Glutamatergic neuron (in vitro differentiated cells): ENCODE measurements at regions not wholly inside any gene's neighbourhood (a gene's known extent, or its start where the extent isn't known, plus 50 kb on each side); places are given as distances from the start of the nearest gene placed in this dataset.

ENCODE experiments used
- DNase-seq: peaks from one replicate; pipeline ENCODE4 v3.0.0; 2022
- H3K27ac Mint-ChIP-seq: one replicate; pipeline ENCODE4 v1.8.0; 2020; ENCODE audit warnings: mild to moderate bottlenecking, mixed read lengths, inconsistent platforms; ENCODE audit not compliant: unreplicated experiment
- H3K27me3 Mint-ChIP-seq: one replicate; pipeline ENCODE4 v1.8.0; 2020; ENCODE audit warnings: mild to moderate bottlenecking, moderate library complexity, mixed read lengths, inconsistent platforms; ENCODE audit not compliant: unreplicated experiment
- H3K36me3 Mint-ChIP-seq: one replicate; pipeline ENCODE4 v1.8.0; 2020; ENCODE audit warnings: mild to moderate bottlenecking, mixed read lengths, inconsistent platforms; ENCODE audit not compliant: unreplicated experiment
- H3K4me1 Mint-ChIP-seq: one replicate; pipeline ENCODE4 v1.8.0; 2020; ENCODE audit warnings: mild to moderate bottlenecking, low read depth, mixed read lengths, inconsistent platforms; ENCODE audit not compliant: unreplicated experiment
- H3K4me3 Mint-ChIP-seq: one replicate; pipeline ENCODE4 v1.8.0; 2020; ENCODE audit warnings: mild to moderate bottlenecking, mixed read lengths, inconsistent platforms; ENCODE audit not compliant: unreplicated experiment
- H3K9me3 Mint-ChIP-seq: one replicate; pipeline ENCODE4 v1.8.0; 2020; ENCODE audit warnings: mild to moderate bottlenecking, moderate library complexity, mixed read lengths, inconsistent platforms; ENCODE audit not compliant: unreplicated experiment
- CTCF ChIP-seq: fragments of 200-600 bp; sonication (generic); IDR thresholded peaks from one replicate; pipeline ENCODE4 v1.5.0; 2021; ENCODE audit not compliant: partially characterized antibody, unreplicated experiment

- no peak overlapping the region for H3K4me3 Mint-ChIP-seq
- no peak overlapping the region for H3K27ac Mint-ChIP-seq
- H3K36me3 Mint-ChIP-seq: no peaks in the 10 kb centered on the region
- DNase-seq: no peak
- H3K4me1 Mint-ChIP-seq: no peaks in the 10 kb centered on the region
- H3K9me3 Mint-ChIP-seq: no peaks in the 10 kb centered on the region
- no peaks in the 10 kb centered on the region for H3K27me3 Mint-ChIP-seq
- no peak for TF ChIP-seq CTCF
These were observed 153.0 kb upstream of the SMC2 start for GRCh38 chr9:103941104-103941503.

GRCh38 chr9:103942200-103942599 is 151.9 kb upstream of the SMC2 start:
- H3K36me3 Mint-ChIP-seq: no peaks in the 10 kb centered on the region
- H3K4me1 Mint-ChIP-seq: no peaks in the 10 kb centered on the region
- no peak overlapping the region for H3K4me3 Mint-ChIP-seq
- H3K27me3 Mint-ChIP-seq: no peaks in the 10 kb centered on the region
- H3K9me3 Mint-ChIP-seq: no peaks in the 10 kb centered on the region
- no peak overlapping the region for H3K27ac Mint-ChIP-seq
- TF ChIP-seq CTCF: no peak
- DNase-seq: no peak

DNA sequence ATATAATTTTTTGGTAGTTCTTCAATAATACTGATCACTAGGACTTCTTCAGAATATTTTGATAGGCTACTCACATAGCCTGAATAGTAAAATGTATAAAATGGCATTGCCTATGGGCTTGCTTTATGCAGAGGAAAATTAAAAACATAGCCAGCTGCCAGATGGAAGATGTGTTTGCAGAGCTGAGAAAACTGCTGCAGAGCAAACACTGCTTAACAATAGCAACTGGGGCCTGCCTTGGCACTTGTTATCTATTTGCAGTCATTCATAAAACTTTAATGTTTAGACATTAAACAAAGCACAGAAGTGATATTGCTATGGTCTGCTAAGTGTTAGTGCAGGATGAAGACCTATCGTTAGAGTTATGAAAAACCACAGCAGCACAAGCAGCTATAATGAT is 151.5 kb upstream of the SMC2 start:
- Mint-ChIP-seq H3K36me3 (no peaks in the 10 kb centered on the region), H3K4me1 (no peaks in the 10 kb centered on the region), H3K27me3 (no peaks in the 10 kb centered on the region), H3K9me3 (no peaks in the 10 kb centered on the region), H3K27ac (no peak overlapping the region), H3K4me3 (no peak overlapping the region)
- no peak for DNase-seq
- no peak for TF ChIP-seq CTCF

DNA sequence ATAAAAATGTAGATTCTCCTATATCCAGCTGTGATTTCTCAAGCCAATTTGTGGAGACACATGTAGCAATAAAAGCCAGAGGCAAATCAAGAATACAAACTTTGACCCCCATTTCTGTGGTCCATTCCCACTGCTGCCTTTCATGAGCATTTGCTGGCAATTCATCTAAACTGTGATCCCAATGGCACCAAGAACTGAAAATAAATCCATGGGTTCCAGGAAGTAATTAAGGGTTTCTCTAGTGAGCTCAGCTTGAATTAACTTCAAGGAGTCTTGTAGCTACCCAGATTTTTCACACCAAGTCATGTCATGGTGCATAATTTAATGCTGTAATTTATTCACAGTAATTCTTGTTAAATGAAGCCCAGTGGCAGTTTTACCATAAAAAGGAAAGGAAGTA is 145.0 kb upstream of the SMC2 start:
- TF ChIP-seq CTCF: no peak
- no peak overlapping the region for H3K4me3 Mint-ChIP-seq
- H3K27ac Mint-ChIP-seq: no peak overlapping the region
- no peaks in the 10 kb centered on the region for H3K27me3 Mint-ChIP-seq
- DNase-seq: no peak
- H3K4me1 Mint-ChIP-seq: no peaks in the 10 kb centered on the region
- H3K9me3 Mint-ChIP-seq: no peaks in the 10 kb centered on the region
- no peaks in the 10 kb centered on the region for H3K36me3 Mint-ChIP-seq

DNA sequence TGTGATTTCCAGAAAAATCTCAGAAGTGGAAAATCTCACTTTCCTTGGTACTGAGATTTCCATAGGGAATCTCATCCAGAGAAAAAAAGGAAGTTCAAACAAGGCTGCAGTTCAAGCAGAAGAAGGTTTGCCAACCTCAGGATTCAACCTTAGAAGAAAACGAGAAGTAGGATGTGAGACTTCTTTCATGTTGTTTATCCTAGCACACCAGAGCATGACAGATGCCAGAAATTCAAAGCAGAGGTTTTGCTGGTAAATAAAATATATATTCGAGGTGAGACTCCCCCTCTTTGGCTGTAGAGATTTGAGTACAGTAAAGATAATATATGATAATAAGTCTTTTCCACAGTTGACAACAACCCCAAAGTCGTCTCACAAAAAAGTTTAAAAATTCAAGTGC is 116.9 kb upstream of the SMC2 start:
- Mint-ChIP-seq H3K4me3 (no peak overlapping the region), H3K27ac (no peak overlapping the region), H3K4me1 (no peaks in the 10 kb centered on the region), H3K27me3 (no peaks in the 10 kb centered on the region), H3K9me3 (no peaks in the 10 kb centered on the region), H3K36me3 (no peaks in the 10 kb centered on the region)
- TF ChIP-seq CTCF: no peak
- DNase-seq: no peak
